Stimulated activated CD4-positive, alpha-beta T cell treated with anti-CD3 and anti-CD28 coated beads, TNF-alpha, amount 100 ng/mL, for 4 hours (primary cell): ENCODE measurements at regions not wholly inside any gene's neighbourhood (a gene's known extent, or its start where the extent isn't known, plus 50 kb on each side); places are given as distances from the start of the nearest gene placed in this dataset.
"Not testable (repeated sequence)": the region's sequence is repeated elsewhere in the genome, so short reads cannot be mapped to it uniquely, and the experiment has no call there.

Source experiments
- DNase-seq, 3 experiments: peaks; one replicate each; pipeline ENCODE4 v3.0.0-alpha.2; 2020; ENCODE audit warnings: low read depth in 3 of 3

DNA sequence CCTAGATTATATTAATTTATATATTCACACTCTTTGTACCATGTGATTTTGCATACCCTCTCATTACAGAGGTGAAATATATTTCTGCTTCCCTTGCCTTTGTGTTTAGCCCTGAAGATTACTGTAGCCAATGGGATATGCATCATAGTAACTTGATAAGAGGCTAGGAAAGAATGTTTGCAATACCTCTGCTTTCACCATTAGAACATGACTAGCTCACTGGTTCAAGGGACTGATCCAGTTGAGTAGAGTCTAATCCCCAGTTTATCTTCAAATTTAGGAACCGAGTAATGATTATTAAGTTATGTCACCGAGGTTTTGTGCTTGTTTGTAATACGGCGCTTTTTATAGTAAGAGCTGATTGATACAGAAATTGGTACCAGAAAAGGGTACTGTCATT lies 552.6 kb upstream of the GJE1 start:
- DNase-seq: no peak

GRCh38 chr6:141576751-141577150 lies 556.0 kb upstream of the GJE1 start:
- no peak for DNase-seq

GRCh38 chr6:141562851-141563763 lies 569.6 kb upstream of the GJE1 start:
- DNase-seq: peak; percentile 1 to 31 (median 10)

DNA sequence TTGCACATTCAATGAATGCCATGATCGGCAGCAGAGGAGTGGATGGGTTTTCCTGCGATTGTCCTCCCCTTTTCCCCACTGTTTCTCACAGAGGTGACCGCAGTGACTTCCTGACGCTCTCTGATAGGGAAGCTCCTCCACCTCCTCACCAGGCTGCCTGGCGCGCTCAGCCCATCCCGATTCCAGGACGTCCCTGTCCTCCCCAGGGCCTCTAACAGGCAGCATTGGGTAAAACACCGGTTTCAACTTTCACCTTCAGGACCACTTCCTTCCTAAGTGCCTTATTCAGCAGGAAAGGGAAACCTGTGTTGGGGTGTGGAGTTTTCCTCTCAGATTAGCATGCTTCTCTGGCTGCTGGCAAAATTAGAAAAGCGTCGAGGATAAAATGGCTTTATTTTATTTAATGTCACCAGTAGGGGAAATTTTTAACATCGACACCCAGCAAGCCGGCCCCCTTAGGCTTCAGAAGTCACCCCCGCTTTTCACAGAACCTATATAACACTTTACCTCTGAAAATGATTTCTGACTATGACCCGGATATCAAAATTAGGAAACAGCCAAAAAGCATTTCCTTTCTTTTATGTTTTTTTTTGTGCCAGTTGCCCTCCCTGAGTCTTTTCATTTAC lies 570.4 kb upstream of the GJE1 start:
- peak in 2 of 3 experiments; percentile 0 to 1 for DNase-seq

- DNase-seq: no peak
Measured at GRCh38 chr6:141561154-141561553, 571.6 kb upstream of the GJE1 start.

GRCh38 chr6:141552463-141552862 lies 580.3 kb upstream of the GJE1 start:
- DNase-seq: no peak

DNA sequence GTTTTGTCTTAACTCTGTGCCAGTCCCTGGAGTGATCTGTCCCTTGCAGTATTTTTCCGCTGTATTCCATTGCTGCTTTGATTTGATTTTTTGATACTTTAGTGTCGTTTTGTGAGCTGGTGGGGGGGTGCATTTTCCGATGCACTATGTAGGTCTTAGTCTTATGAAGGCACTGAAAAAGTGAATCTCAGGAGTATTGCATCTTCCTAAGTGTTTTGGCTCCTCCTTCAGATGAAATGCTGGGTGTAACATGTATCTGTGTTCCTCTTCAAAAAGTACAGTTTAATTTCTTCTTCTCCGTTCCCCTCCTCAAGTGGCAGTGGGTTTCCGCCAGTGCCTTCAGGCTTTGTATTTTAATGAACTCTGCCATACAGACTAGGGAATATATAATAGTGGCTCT lies 580.7 kb upstream of the GJE1 start:
- DNase-seq: no peak

GRCh38 chr6:141551318-141551717 lies 581.4 kb upstream of the GJE1 start:
- no peak for DNase-seq

DNA sequence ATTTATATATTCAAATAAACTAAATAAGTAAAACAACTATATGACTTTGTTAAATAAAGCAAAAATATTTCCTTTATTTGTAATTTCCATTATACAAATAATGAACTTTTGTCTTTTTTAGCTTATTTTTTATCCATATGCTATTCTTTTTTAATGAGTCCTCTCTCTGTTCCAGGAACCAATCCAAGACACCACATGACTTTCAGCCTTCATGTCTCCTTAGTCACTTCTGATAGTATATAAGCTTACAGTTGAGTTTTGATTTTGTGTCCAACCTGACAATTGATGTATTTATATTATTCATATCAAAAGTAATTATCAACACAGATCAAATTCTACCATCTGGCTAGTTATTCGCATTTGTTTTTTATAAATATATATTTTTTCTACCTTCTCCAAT lies 582.3 kb upstream of the GJE1 start:
- no peak for DNase-seq

DNA sequence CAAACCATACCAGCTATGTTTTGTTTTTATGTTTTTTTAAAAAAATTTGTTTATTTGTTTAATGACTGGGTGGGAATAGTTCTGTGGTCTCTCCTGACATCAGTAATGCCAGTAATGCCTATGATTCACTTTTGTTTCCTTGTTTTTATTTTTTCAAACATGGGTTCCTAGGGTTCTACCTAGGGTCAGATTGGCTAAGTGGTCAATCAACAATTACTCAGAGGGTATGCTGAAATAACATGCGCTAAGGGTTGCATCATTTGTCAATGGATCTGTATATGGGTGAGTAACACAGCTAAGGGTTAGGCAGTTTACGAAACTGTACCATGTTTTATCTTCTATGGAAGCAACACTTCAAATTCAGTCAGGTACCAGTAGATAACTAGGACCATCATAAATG lies 583.8 kb upstream of the GJE1 start:
- no peak for DNase-seq

- no peak for DNase-seq
Measured at GRCh38 chr6:141541581-141542324, 591.0 kb upstream of the GJE1 start.

GRCh38 chr6:141540207-141540606 lies 592.5 kb upstream of the GJE1 start:
- no peak for DNase-seq

DNA sequence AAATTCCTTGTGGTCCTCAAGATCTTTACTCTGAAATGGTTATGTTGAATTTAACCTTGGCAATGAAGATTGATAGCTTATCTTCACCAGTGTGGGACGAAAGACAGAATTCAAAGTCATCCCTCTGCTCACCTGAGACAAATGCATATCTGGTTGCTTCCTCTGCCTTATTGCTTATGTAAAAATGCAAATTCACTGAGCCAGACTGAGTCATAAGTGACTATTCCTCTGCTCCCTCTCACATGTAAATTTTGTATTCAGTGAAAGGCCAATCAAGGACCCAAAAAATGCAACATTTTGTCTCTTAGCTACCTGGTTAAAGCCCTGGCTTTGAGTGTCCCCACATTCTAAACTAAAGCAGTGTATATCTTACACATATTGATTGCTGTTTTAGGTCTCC lies 593.1 kb upstream of the GJE1 start:
- no peak for DNase-seq

- no peak for DNase-seq
Measured at GRCh38 chr6:141532211-141532610, 600.5 kb upstream of the GJE1 start.

GRCh38 chr6:141531040-141531439 lies 601.7 kb upstream of the GJE1 start:
- no peak for DNase-seq

DNA sequence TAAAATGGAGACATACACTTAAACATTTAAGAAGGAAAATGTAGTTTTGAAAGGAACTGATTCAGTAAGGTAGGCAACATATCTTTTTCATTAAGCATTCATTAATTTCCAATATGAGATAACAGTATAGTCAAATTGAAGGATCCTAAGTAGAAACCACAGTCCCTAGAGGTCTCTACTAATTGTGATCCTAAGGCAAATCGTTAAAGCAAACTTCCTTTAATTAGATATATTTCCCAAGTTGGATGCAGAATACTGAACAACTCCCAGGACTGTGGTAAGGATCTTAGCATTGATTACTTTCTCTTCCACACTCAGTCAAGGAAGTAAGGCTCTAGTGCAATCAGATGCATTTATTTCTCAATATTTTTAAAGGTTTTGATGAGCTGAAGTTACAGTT lies 604.1 kb upstream of the GJE1 start:
- DNase-seq: no peak

DNA sequence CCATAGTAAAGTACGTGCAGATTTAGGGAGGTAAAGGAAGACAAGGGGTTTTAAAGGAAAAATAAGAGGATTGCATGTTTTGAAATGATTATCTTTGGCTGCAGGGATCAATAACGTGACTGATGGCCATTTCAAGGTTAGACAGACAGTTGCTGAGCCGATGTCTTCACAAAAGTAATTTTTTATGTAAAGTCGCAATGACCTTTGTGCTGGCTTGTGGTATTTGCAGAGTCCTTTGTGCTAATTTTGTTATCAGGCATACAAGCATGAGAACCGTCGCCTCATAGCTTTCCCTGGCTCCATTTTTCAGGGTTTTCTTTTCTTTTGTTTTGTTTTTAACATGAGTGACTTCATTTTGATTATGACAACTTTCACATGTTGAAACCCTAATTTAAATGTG lies 605.7 kb upstream of the GJE1 start:
- DNase-seq: no peak

DNA sequence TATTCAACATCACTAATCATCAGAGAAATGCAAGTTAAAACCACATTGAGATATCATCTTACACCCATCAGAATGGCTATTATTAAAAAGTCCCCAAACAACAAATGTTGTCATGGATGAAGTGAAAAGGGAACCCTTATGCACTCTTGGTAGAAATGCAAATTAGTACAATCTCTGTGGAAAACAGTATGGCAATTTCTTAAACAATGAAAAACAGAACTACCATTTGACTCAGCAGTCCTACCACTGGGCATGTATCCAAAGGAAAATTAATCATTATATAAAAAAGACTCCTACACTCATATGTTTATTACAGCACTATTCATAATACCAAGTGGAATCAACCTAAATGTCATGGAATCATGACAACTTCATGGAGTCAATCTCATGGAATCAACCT lies 611.3 kb upstream of the GJE1 start:
- DNase-seq: no peak

GRCh38 chr6:141513830-141514229 lies 618.9 kb upstream of the GJE1 start:
- DNase-seq: no peak

GRCh38 chr6:141510803-141511202 lies 621.9 kb upstream of the GJE1 start:
- DNase-seq: no peak

GRCh38 chr6:141506062-141506461 lies 626.7 kb upstream of the GJE1 start:
- not testable (repeated sequence) for DNase-seq

- DNase-seq: not testable (repeated sequence)
Measured at GRCh38 chr6:141504318-141504717, 628.4 kb upstream of the GJE1 start.

DNA sequence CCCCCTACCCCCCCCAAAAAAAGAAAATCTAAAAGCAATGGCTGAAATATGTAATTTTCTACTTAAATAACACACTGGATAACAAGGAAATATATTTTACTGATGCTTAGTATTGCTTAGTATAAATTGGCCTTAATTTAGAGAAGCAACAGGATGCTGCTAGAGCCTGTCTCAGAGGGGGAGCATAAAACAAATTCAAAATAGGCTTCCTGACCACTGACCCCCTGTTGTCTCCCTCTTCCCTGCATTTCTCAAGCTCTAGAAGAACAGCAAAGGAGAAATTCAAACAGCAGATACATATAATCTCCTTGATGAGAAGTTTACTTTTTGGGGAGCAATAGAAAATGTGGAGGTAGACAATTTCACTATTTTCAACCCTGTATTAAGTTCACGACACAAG lies 631.1 kb upstream of the GJE1 start:
- no peak for DNase-seq
